ENCODE measurements at regions not wholly inside any gene's neighbourhood (a gene's known extent, or its start where the extent isn't known, plus 50 kb on each side); places are given as distances from the start of the nearest gene placed in this dataset.

DNA sequence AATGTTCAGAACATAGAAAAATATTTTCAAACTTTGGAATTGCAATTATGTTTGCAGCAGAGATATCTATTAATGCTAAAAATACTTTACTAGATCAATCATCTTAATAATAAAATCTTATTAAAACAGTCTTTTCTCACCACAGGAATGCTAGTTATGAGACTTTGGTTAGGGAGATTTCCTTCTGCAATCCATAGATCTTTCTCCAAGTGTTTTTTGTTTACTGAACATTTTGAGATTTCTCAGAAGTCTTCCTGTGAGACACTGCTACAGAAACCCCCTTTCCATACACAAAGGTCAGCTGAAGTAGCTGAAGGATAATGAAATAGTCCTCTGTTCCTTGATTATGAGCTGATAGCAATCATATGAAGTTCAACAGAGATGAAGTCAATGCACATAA is 59.4 kb upstream of the RAPH1 start:
- Histone ChIP-seq H3K4me1 (no peaks in the 10 kb centered on the region), H3K36me3 (no peaks in the 10 kb centered on the region), H3K4me3 (no peak overlapping the region), H3K27ac (no peak overlapping the region), H3K27me3 (no peaks in the 10 kb centered on the region), H3K9ac (ENCODE audit: low read depth in 2 of 2, low read length in 2 of 2) (no peak overlapping the region), H3K9me3 (no peaks in the 10 kb centered on the region)
- TF ChIP-seq, protein P1, sequence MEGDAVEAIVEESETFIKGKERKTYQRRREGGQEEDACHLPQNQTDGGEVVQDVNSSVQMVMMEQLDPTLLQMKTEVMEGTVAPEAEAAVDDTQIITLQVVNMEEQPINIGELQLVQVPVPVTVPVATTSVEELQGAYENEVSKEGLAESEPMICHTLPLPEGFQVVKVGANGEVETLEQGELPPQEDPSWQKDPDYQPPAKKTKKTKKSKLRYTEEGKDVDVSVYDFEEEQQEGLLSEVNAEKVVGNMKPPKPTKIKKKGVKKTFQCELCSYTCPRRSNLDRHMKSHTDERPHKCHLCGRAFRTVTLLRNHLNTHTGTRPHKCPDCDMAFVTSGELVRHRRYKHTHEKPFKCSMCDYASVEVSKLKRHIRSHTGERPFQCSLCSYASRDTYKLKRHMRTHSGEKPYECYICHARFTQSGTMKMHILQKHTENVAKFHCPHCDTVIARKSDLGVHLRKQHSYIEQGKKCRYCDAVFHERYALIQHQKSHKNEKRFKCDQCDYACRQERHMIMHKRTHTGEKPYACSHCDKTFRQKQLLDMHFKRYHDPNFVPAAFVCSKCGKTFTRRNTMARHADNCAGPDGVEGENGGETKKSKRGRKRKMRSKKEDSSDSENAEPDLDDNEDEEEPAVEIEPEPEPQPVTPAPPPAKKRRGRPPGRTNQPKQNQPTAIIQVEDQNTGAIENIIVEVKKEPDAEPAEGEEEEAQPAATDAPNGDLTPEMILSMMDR (IDR thresholded peaks at IDR 0.05), result no peak
- DNase-seq, result no peak
- intact Hi-C loops (cut with DNase I), result no loop called here

DNA sequence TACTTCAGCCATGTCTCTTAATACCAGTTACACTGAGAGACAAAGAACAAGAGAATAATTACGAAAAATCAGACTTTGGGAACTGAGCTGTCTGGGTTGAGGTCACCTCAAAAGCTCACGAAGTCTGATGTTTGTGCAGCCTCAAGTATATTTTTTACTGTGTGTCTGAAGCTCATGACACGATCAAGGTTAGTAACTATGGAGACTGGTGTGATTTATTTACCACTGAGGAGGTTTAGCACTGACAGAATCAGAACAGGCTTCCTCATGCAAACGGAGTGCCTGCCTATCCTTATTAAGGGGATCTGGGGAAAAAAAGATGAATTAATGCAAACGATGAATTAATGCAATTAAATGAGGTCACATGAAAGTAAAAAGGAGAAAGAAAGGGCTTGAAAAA is 61.1 kb upstream of the RAPH1 start:
- no peak overlapping the region for H3K27ac ChIP-seq
- intact Hi-C loops (cut with DNase I), result no loop called here
- no peaks in the 10 kb centered on the region for H3K4me1 ChIP-seq
- DNase-seq, result no peak
- no peak overlapping the region for H3K4me3 ChIP-seq
- H3K27me3 ChIP-seq, result no peaks in the 10 kb centered on the region
- no peaks in the 10 kb centered on the region for H3K9me3 ChIP-seq
- no peak overlapping the region for H3K9ac ChIP-seq (ENCODE audit: low read depth in 2 of 2, low read length in 2 of 2)
- H3K36me3 ChIP-seq, result no peaks in the 10 kb centered on the region
- TF ChIP-seq, protein P1 (IDR thresholded peaks at IDR 0.05), result no peak

DNA sequence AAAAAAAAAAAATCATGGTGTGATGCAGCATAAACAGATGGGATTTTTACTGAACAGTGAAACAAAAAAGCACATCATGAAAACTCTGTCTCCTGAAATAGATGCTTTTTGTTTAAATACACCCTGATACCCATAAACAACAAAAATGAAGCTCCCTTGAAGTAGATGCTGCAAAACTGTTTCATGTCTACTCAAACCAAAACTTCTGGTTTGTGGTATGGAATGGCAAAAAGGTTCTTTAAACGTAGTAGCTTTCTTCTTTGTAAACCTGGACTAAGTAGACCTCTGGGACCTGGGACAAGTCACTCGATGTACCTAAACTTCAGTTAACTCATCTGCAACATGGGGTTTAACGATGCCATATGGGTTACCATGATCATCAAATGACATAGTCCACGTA is 64.4 kb upstream of the RAPH1 start:
- no peak overlapping the region for H3K27ac ChIP-seq
- no peak overlapping the region for H3K4me3 ChIP-seq
- no peaks in the 10 kb centered on the region for H3K36me3 ChIP-seq
- H3K4me1 ChIP-seq, result no peaks in the 10 kb centered on the region
- intact Hi-C loops (cut with DNase I), result no loop called here
- H3K9ac ChIP-seq (ENCODE audit: low read depth in 2 of 2, low read length in 2 of 2), result no peak overlapping the region
- H3K27me3 ChIP-seq, result no peaks in the 10 kb centered on the region
- H3K9me3 ChIP-seq, result no peaks in the 10 kb centered on the region
- TF ChIP-seq, protein P1 (IDR thresholded peaks at IDR 0.05), result no peak
- DNase-seq, result no peak

DNA sequence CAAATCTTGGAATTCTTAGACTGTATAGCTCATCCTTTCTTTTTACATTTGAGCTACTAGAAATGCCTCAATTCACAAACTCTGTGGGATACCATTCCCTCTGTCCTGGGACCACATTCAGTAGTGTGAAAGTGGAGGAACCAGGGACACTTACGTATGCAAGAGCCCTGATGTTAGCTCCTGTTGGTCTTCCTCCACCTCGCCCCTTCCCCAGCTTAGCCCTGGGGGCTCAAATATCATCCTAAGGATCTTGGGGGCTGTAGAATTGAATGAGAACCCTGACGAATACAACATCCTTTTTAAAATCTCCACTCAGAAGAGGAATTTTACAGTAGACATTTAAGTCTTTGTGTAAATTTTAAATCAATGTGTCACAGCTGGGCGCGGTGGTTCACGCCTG is 65.2 kb upstream of the RAPH1 start:
- no peaks in the 10 kb centered on the region for H3K27me3 ChIP-seq
- H3K9ac ChIP-seq (ENCODE audit: low read depth in 2 of 2, low read length in 2 of 2), result no peak overlapping the region
- no peak overlapping the region for H3K27ac ChIP-seq
- no peak for DNase-seq
- H3K36me3 ChIP-seq, result no peaks in the 10 kb centered on the region
- no peak overlapping the region for H3K4me3 ChIP-seq
- no peaks in the 10 kb centered on the region for H3K9me3 ChIP-seq
- TF ChIP-seq, protein P1 (IDR thresholded peaks at IDR 0.05), result no peak
- intact Hi-C loops (cut with DNase I), result no loop called here
- H3K4me1 ChIP-seq, result no peaks in the 10 kb centered on the region

DNA sequence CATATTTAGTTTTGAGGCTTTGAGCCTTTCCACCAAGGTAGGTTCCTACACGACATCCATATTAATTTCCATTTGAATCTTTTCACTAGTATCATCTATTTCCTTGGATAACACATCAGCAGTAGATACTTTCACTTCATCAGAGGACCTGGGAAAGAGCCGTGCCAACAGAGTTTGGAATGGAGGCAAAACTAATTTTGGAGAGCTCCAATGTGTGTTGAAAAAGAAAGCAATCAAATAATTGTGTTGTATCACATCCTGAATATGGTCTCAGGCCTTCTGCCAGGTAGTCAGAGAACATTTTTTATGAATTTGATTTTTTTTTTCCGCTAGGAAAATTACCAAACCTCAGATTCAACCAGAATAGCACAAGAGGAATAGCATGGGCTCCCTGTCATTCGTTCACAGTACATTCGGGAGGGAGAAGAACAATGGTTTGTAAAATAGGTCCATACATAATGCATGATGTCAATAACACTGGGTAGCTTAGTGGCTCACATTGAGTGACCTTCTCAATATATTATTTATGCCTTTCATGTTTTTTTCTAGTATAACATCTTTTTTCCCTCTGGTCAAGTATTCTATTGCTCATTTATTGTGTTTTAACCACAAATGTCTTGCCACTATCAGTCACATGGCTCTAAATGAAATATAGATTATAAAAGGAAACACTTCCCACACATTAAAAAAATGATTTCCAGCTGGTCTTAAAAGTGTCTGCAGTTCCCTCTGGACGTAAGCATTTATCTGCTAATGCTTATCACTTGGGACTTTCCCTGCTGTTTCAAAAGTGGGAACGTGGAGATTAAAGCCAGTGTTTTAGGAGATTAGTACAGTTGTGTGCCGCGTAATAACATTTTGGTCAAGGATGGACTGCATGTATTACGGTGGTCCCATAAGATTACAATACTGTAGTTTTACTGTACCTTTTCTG is 68.6 kb upstream of the RAPH1 start:
- H3K27ac ChIP-seq, result no peak overlapping the region
- TF ChIP-seq, protein P1 (IDR thresholded peaks at IDR 0.05), result no peak
- no peak for DNase-seq
- no peak overlapping the region for H3K4me3 ChIP-seq
- no peaks in the 10 kb centered on the region for H3K4me1 ChIP-seq
- H3K27me3 ChIP-seq, result no peaks in the 10 kb centered on the region
- intact Hi-C loops (cut with DNase I), result no loop called here
- H3K9ac ChIP-seq (ENCODE audit: low read depth in 2 of 2, low read length in 2 of 2), result no peak overlapping the region
- no peaks in the 10 kb centered on the region for H3K9me3 ChIP-seq
- no peaks in the 10 kb centered on the region for H3K36me3 ChIP-seq

Data from colonic mucosa (tissue), 4 donors.